ENCODE measurements at regions not wholly inside any gene's neighbourhood (a gene's known extent, or its start where the extent isn't known, plus 50 kb on each side); places are given as distances from the start of the nearest gene placed in this dataset.

- Histone ChIP-seq H3K27ac (ENCODE audit: insufficient read depth, low read length) (no peak overlapping the region), H3K4me3 (replicated peaks in 1 of 4; ENCODE audit: control extremely low read depth in 1 of 4, insufficient read depth in 1 of 4, low read depth in 3 of 4, low read length in 4 of 4) (no peak overlapping the region), H3K9ac (ENCODE audit: insufficient read depth, low read length) (no peak overlapping the region), H4K20me1 (ENCODE audit: control insufficient read depth, extremely low read depth, insufficient read depth, low read length) (no peaks in the 10 kb centered on the region), H3K9me3 (ENCODE audit: control insufficient read depth, insufficient read depth, low read depth, low read length) (no peaks in the 10 kb centered on the region), H2AFZ (ENCODE audit: low read length) (no peak overlapping the region), H3K4me2 (ENCODE audit: extremely low read depth, insufficient read depth, low read length) (no peak overlapping the region), H3K4me1 (ENCODE audit: control insufficient read depth, extremely low read depth, insufficient read depth, low read length) (no peaks in the 10 kb centered on the region), H3K27me3 (ENCODE audit: control insufficient read depth, insufficient read depth, low read length) (no peaks in the 10 kb centered on the region), H3K79me2 (ENCODE audit: control insufficient read depth, insufficient read depth, low read length) (no peaks in the 10 kb centered on the region), H3K36me3 (ENCODE audit: control insufficient read depth, insufficient read depth, low read length) (no peaks in the 10 kb centered on the region)
- TF ChIP-seq EZH2 (IDR thresholded peaks at IDR 0.05; ENCODE audit: low read length, missing control alignments) (no peak), CTCF (conservative IDR thresholded peaks at IDR 0.05 in 1 of 2, IDR thresholded peaks at IDR 0.05 in 1 of 2; ENCODE audit: low read depth in 1 of 2, low read length in 2 of 2) (no peak)
- no peak for DNase-seq (ENCODE audit: low read depth in 2 of 2)
These were observed 1332.8 kb downstream of the OLFM4 start for GRCh38 chr13:54361460-54361859.

GRCh38 chr13:54366728-54367127, 1338.1 kb downstream of the OLFM4 start:
- DNase-seq (ENCODE audit: low read depth in 2 of 2): no peak
- no peak overlapping the region for H3K4me3 ChIP-seq (replicated peaks in 1 of 4; ENCODE audit: control extremely low read depth in 1 of 4, insufficient read depth in 1 of 4, low read depth in 3 of 4, low read length in 4 of 4)

GRCh38 chr13:54367639-54368271, 1339.1 kb downstream of the OLFM4 start:
- Histone ChIP-seq H3K27ac (ENCODE audit: insufficient read depth, low read length) (no peak overlapping the region), H3K9ac (ENCODE audit: insufficient read depth, low read length) (no peak overlapping the region), H4K20me1 (ENCODE audit: control insufficient read depth, extremely low read depth, insufficient read depth, low read length) (no peaks in the 10 kb centered on the region), H3K9me3 (ENCODE audit: control insufficient read depth, insufficient read depth, low read depth, low read length) (no peaks in the 10 kb centered on the region), H3K4me3 (replicated peaks in 1 of 4; ENCODE audit: control extremely low read depth in 1 of 4, insufficient read depth in 1 of 4, low read depth in 3 of 4, low read length in 4 of 4) (no peak overlapping the region), H3K4me1 (ENCODE audit: control insufficient read depth, extremely low read depth, insufficient read depth, low read length) (no peaks in the 10 kb centered on the region), H3K36me3 (ENCODE audit: control insufficient read depth, insufficient read depth, low read length) (no peaks in the 10 kb centered on the region), H3K4me2 (ENCODE audit: extremely low read depth, insufficient read depth, low read length) (no peak overlapping the region), H3K79me2 (ENCODE audit: control insufficient read depth, insufficient read depth, low read length) (no peaks in the 10 kb centered on the region), H3K27me3 (ENCODE audit: control insufficient read depth, insufficient read depth, low read length) (no peaks in the 10 kb centered on the region), H2AFZ (ENCODE audit: low read length) (no peak overlapping the region)
- TF ChIP-seq EZH2 (IDR thresholded peaks at IDR 0.05; ENCODE audit: low read length, missing control alignments) (no peak), CTCF (conservative IDR thresholded peaks at IDR 0.05 in 1 of 2, IDR thresholded peaks at IDR 0.05 in 1 of 2; ENCODE audit: low read depth in 1 of 2, low read length in 2 of 2) (no peak)
- no peak for DNase-seq (ENCODE audit: low read depth in 2 of 2)

More at GRCh38 chr13:54366728-54367127, 1338.1 kb downstream of the OLFM4 start:
- H3K36me3 ChIP-seq (ENCODE audit: control insufficient read depth, insufficient read depth, low read length): no peaks in the 10 kb centered on the region
- H3K4me2 ChIP-seq (ENCODE audit: extremely low read depth, insufficient read depth, low read length): no peak overlapping the region
- no peaks in the 10 kb centered on the region for H3K4me1 ChIP-seq (ENCODE audit: control insufficient read depth, extremely low read depth, insufficient read depth, low read length)
- H3K79me2 ChIP-seq (ENCODE audit: control insufficient read depth, insufficient read depth, low read length): no peaks in the 10 kb centered on the region
- no peaks in the 10 kb centered on the region for H3K27me3 ChIP-seq (ENCODE audit: control insufficient read depth, insufficient read depth, low read length)
- H4K20me1 ChIP-seq (ENCODE audit: control insufficient read depth, extremely low read depth, insufficient read depth, low read length): no peaks in the 10 kb centered on the region
- TF ChIP-seq EZH2 (IDR thresholded peaks at IDR 0.05; ENCODE audit: low read length, missing control alignments): no peak
- no peak for TF ChIP-seq CTCF (conservative IDR thresholded peaks at IDR 0.05 in 1 of 2, IDR thresholded peaks at IDR 0.05 in 1 of 2; ENCODE audit: low read depth in 1 of 2, low read length in 2 of 2)
- no peak overlapping the region for H3K9ac ChIP-seq (ENCODE audit: insufficient read depth, low read length)
- H3K27ac ChIP-seq (ENCODE audit: insufficient read depth, low read length): no peak overlapping the region
- no peaks in the 10 kb centered on the region for H3K9me3 ChIP-seq (ENCODE audit: control insufficient read depth, insufficient read depth, low read depth, low read length)
- H2AFZ ChIP-seq (ENCODE audit: low read length): no peak overlapping the region
